SJCRH30 (cell line): ENCODE measurements at regions not wholly inside any gene's neighbourhood (a gene's known extent, or its start where the extent isn't known, plus 50 kb on each side); places are given as distances from the start of the nearest gene placed in this dataset.

Source experiments
- DNase-seq, 2 experiments: peaks; one replicate each; pipeline ENCODE4 v3.0.0-alpha.2; 2015 to 2020
- H3K27ac ChIP-seq: fragments of 250-450 bp; sonication (Bioruptor Pico); 2 replicates; pipeline ENCODE4 v1.5.1; 2020; ENCODE audit warnings: mild to moderate bottlenecking, moderate library complexity
- H3K27me3 ChIP-seq: fragments of 250-450 bp; sonication (Bioruptor Pico); 2 replicates; pipeline ENCODE4 v1.5.1; 2020; ENCODE audit warnings: mild to moderate bottlenecking, moderate library complexity
- H3K36me3 ChIP-seq: fragments of 250-450 bp; sonication (Bioruptor Pico); 2 replicates; pipeline ENCODE4 v1.5.1; 2020; ENCODE audit warnings: mild to moderate bottlenecking, moderate library complexity
- H3K4me1 ChIP-seq: fragments of 250-450 bp; sonication (Bioruptor Pico); 2 replicates; pipeline ENCODE4 v1.5.1; 2020; ENCODE audit warnings: mild to moderate bottlenecking, moderate library complexity
- H3K4me3 ChIP-seq: fragments of 250-450 bp; sonication (Bioruptor Pico); 2 replicates; pipeline ENCODE4 v1.5.1; 2020; ENCODE audit warnings: mild to moderate bottlenecking, moderate library complexity
- H3K9me3 ChIP-seq: fragments of 250-450 bp; sonication (Bioruptor Pico); replicated peaks from 2 replicates; pipeline ENCODE4 v1.5.1; 2020; ENCODE audit warnings: mild to moderate bottlenecking, moderate library complexity

GRCh38 chr3:145963111-145963510 lies 197.9 kb downstream of the PLOD2 start:
- Histone ChIP-seq H3K36me3 (no peaks in the 10 kb centered on the region), H3K9me3 (no peaks in the 10 kb centered on the region), H3K4me1 (no peaks in the 10 kb centered on the region), H3K27ac (no peak overlapping the region), H3K27me3 (no peaks in the 10 kb centered on the region), H3K4me3 (no peak overlapping the region)
- no peak for DNase-seq

GRCh38 chr3:145967043-145967442 lies 193.9 kb downstream of the PLOD2 start:
- H3K27me3 ChIP-seq, result no peaks in the 10 kb centered on the region
- H3K4me3 ChIP-seq, result no peak overlapping the region
- DNase-seq, result no peak

GRCh38 chr3:145971186-145971585 lies 189.8 kb downstream of the PLOD2 start:
- no peak for DNase-seq
- no peaks in the 10 kb centered on the region for H3K4me1 ChIP-seq

More at GRCh38 chr3:145967043-145967442, 193.9 kb downstream of the PLOD2 start:
- no peaks in the 10 kb centered on the region for H3K4me1 ChIP-seq
- no peaks in the 10 kb centered on the region for H3K9me3 ChIP-seq
- no peaks in the 10 kb centered on the region for H3K36me3 ChIP-seq
- no peak overlapping the region for H3K27ac ChIP-seq

GRCh38 chr3:145972851-145973250 lies 188.1 kb downstream of the PLOD2 start:
- Histone ChIP-seq H3K4me1 (no peaks in the 10 kb centered on the region), H3K36me3 (no peaks in the 10 kb centered on the region), H3K4me3 (no peak overlapping the region), H3K9me3 (no peaks in the 10 kb centered on the region), H3K27ac (no peak overlapping the region), H3K27me3 (no peaks in the 10 kb centered on the region)
- no peak for DNase-seq

More at GRCh38 chr3:145971186-145971585, 189.8 kb downstream of the PLOD2 start:
- Histone ChIP-seq H3K27ac (no peak overlapping the region), H3K9me3 (no peaks in the 10 kb centered on the region), H3K4me3 (no peak overlapping the region), H3K36me3 (no peaks in the 10 kb centered on the region), H3K27me3 (no peaks in the 10 kb centered on the region)

- no peaks in the 10 kb centered on the region for H3K36me3 ChIP-seq
- no peak overlapping the region for H3K4me3 ChIP-seq
- H3K27ac ChIP-seq, result no peak overlapping the region
- no peak for DNase-seq
- no peaks in the 10 kb centered on the region for H3K27me3 ChIP-seq
- no peaks in the 10 kb centered on the region for H3K9me3 ChIP-seq
- H3K4me1 ChIP-seq, result no peaks in the 10 kb centered on the region
Measured at GRCh38 chr3:145981056-145981455, 179.9 kb downstream of the PLOD2 start.

- Histone ChIP-seq H3K4me1 (no peaks in the 10 kb centered on the region), H3K4me3 (no peak overlapping the region), H3K36me3 (no peaks in the 10 kb centered on the region), H3K27ac (no peak overlapping the region), H3K9me3 (no peaks in the 10 kb centered on the region), H3K27me3 (no peaks in the 10 kb centered on the region)
- DNase-seq, result no peak
Measured at GRCh38 chr3:145983101-145983500, 177.9 kb downstream of the PLOD2 start.
